ENCODE measurements at regions not wholly inside any gene's neighbourhood (a gene's known extent, or its start where the extent isn't known, plus 50 kb on each side); places are given as distances from the start of the nearest gene placed in this dataset.
"Not testable (repeated sequence)": the region's sequence is repeated elsewhere in the genome, so short reads cannot be mapped to it uniquely, and the experiment has no call there.

- CTCF ChIA-PET, result no interaction called here
These were observed 393.6 kb downstream of the GPAT3 start for GRCh38 chr4:83929550-83929949.

GRCh38 chr4:83926950-83927349 lies 391.0 kb downstream of the GPAT3 start:
- H3K4me1 Mint-ChIP-seq (ENCODE audit: low read depth), result no peaks in the 10 kb centered on the region
- ChIA-PET CTCF (no interaction called here), POLR2A (no interaction called here)
- no peaks in the 10 kb centered on the region for H3K36me3 Mint-ChIP-seq
- DNase-seq, result no peak
- no peak overlapping the region for H3K27ac Mint-ChIP-seq
- no peaks in the 10 kb centered on the region for H3K27me3 Mint-ChIP-seq
- H3K4me3 Mint-ChIP-seq, result no peak overlapping the region
- intact Hi-C loops (cut with micrococcal nuclease), result no loop called here
- H3K9me3 Mint-ChIP-seq, result no peaks in the 10 kb centered on the region

More at GRCh38 chr4:83929550-83929949, 393.6 kb downstream of the GPAT3 start:
- H3K4me1 Mint-ChIP-seq (ENCODE audit: low read depth), result no peaks in the 10 kb centered on the region
- DNase-seq, result no peak
- H3K27ac Mint-ChIP-seq, result no peak overlapping the region
- H3K27me3 Mint-ChIP-seq, result no peaks in the 10 kb centered on the region
- intact Hi-C loops (cut with micrococcal nuclease), result no loop called here
- no peak overlapping the region for H3K4me3 Mint-ChIP-seq
- no peaks in the 10 kb centered on the region for H3K9me3 Mint-ChIP-seq
- no peaks in the 10 kb centered on the region for H3K36me3 Mint-ChIP-seq
- POLR2A ChIA-PET, result no interaction called here

- no peaks in the 10 kb centered on the region for H3K36me3 Mint-ChIP-seq
- ChIA-PET CTCF (no interaction called here), POLR2A (no interaction called here)
- DNase-seq, result no peak
- H3K27me3 Mint-ChIP-seq, result no peaks in the 10 kb centered on the region
- H3K4me3 Mint-ChIP-seq, result no peak overlapping the region
- no peaks in the 10 kb centered on the region for H3K9me3 Mint-ChIP-seq
- no peak overlapping the region for H3K27ac Mint-ChIP-seq
- intact Hi-C loops (cut with micrococcal nuclease), result no loop called here
- H3K4me1 Mint-ChIP-seq (ENCODE audit: low read depth), result no peaks in the 10 kb centered on the region
These were observed 387.4 kb downstream of the GPAT3 start for GRCh38 chr4:83923341-83923740.

GRCh38 chr4:83922402-83922801 lies 386.5 kb downstream of the GPAT3 start:
- H3K27ac Mint-ChIP-seq, result no peak overlapping the region
- H3K27me3 Mint-ChIP-seq, result no peaks in the 10 kb centered on the region
- no peaks in the 10 kb centered on the region for H3K4me1 Mint-ChIP-seq (ENCODE audit: low read depth)
- no peak overlapping the region for H3K4me3 Mint-ChIP-seq
- H3K36me3 Mint-ChIP-seq, result no peaks in the 10 kb centered on the region
- ChIA-PET POLR2A (no interaction called here), CTCF (no interaction called here)
- intact Hi-C loops (cut with micrococcal nuclease), result no loop called here
- no peaks in the 10 kb centered on the region for H3K9me3 Mint-ChIP-seq
- DNase-seq, result no peak

- no peak for DNase-seq
- intact Hi-C loops (cut with micrococcal nuclease), result no loop called here
- ChIA-PET POLR2A (no interaction called here), CTCF (no interaction called here)
- Mint-ChIP-seq H3K27me3 (no peaks in the 10 kb centered on the region), H3K36me3 (no peaks in the 10 kb centered on the region), H3K9me3 (no peaks in the 10 kb centered on the region), H3K4me3 (no peak overlapping the region), H3K27ac (no peak overlapping the region), H3K4me1 (ENCODE audit: low read depth) (no peaks in the 10 kb centered on the region)
These were observed 385.2 kb downstream of the GPAT3 start for GRCh38 chr4:83921124-83921523.

DNA sequence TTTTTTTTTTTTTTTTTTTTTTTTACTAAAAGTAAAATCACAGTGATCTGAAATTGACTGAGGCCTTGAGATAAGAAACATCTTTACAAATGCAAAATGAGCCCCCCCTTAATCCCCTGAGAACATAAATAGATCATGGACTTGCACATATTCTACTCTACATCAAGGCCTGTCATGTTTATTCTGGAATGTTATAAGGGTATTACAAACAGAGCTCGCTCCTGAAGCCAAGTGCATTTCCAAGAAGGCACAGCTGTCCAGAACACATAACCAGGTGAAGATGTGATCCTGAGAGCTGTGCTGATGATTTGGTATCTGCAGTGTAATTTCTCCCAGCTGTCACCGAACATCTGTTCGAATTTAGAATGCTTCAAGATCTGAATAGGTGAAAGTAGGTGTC lies 384.5 kb downstream of the GPAT3 start:
- H3K4me1 Mint-ChIP-seq (ENCODE audit: low read depth), result no peaks in the 10 kb centered on the region
- DNase-seq, result no peak
- no peaks in the 10 kb centered on the region for H3K9me3 Mint-ChIP-seq
- no peaks in the 10 kb centered on the region for H3K36me3 Mint-ChIP-seq
- no peak overlapping the region for H3K27ac Mint-ChIP-seq
- CTCF ChIA-PET, result no interaction called here
- intact Hi-C loops (cut with micrococcal nuclease), result no loop called here
- no peaks in the 10 kb centered on the region for H3K27me3 Mint-ChIP-seq
- POLR2A ChIA-PET, result no interaction called here
- no peak overlapping the region for H3K4me3 Mint-ChIP-seq

GRCh38 chr4:83917572-83917971 lies 381.7 kb downstream of the GPAT3 start:
- CTCF ChIA-PET, result no interaction called here

DNA sequence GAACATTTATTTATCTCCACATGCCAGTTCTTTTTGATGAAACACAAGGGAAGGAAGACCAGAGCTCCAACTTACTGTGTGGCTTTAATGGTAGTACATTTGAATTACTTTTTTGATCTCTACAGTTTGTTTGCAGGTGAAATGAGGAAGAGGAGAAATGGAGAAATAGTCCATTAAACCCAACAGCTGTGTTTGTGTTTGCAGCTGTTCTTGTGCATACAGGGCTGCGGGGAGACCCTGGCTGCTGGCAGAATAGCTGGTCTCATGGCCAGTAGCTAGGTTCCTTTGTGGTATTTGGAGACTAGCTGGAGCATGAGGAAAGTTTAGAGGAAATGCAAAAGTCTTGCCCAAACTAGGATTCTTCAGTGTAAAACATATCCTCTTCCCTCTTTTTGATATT lies 374.8 kb downstream of the GPAT3 start:
- Mint-ChIP-seq H3K27me3 (no peaks in the 10 kb centered on the region), H3K27ac (no peak overlapping the region), H3K9me3 (no peaks in the 10 kb centered on the region), H3K4me3 (no peak overlapping the region), H3K36me3 (no peaks in the 10 kb centered on the region), H3K4me1 (ENCODE audit: low read depth) (no peaks in the 10 kb centered on the region)
- CTCF ChIA-PET, result no interaction called here
- no peak for DNase-seq
- intact Hi-C loops (cut with micrococcal nuclease), result no loop called here
- POLR2A ChIA-PET, result no interaction called here

More at GRCh38 chr4:83917572-83917971, 381.7 kb downstream of the GPAT3 start:
- Mint-ChIP-seq H3K4me1 (ENCODE audit: low read depth) (no peaks in the 10 kb centered on the region), H3K27me3 (no peaks in the 10 kb centered on the region), H3K4me3 (no peak overlapping the region), H3K9me3 (no peaks in the 10 kb centered on the region), H3K36me3 (no peaks in the 10 kb centered on the region), H3K27ac (no peak overlapping the region)
- no peak for DNase-seq
- POLR2A ChIA-PET, result no interaction called here
- intact Hi-C loops (cut with micrococcal nuclease), result no loop called here

- intact Hi-C loops (cut with micrococcal nuclease), result no loop called here
- H3K4me3 Mint-ChIP-seq, result no peak overlapping the region
- H3K27me3 Mint-ChIP-seq, result no peaks in the 10 kb centered on the region
- no peaks in the 10 kb centered on the region for H3K9me3 Mint-ChIP-seq
- no peak overlapping the region for H3K27ac Mint-ChIP-seq
- DNase-seq, result no peak
- no peaks in the 10 kb centered on the region for H3K36me3 Mint-ChIP-seq
- ChIA-PET POLR2A (no interaction called here), CTCF (no interaction called here)
- H3K4me1 Mint-ChIP-seq (ENCODE audit: low read depth), result no peaks in the 10 kb centered on the region
These were observed 370.7 kb downstream of the GPAT3 start for GRCh38 chr4:83906561-83906960.

DNA sequence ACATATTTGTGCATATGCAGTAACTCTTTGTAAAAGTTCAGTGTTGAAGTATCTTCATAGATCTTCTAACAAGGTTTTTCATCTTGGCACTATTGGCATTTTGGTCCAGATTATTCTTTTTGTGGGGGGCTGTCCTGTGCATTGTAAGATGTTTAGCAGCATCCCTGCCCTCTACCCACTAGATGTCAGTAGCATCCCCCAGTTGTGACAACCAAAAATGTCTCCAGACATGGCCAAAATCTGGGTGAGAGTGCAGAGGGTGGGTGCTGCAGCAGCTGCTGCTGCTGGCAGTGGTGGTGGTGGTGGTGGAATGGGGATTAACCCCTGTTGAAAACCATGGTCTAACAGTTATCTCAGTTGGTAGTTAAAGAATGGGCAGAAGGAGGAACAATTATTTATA lies 370.0 kb downstream of the GPAT3 start:
- H3K9me3 Mint-ChIP-seq, result no peaks in the 10 kb centered on the region
- intact Hi-C loops (cut with micrococcal nuclease), result no loop called here
- H3K4me3 Mint-ChIP-seq, result no peak overlapping the region
- ChIA-PET CTCF (no interaction called here), POLR2A (no interaction called here)
- no peaks in the 10 kb centered on the region for H3K36me3 Mint-ChIP-seq
- no peaks in the 10 kb centered on the region for H3K4me1 Mint-ChIP-seq (ENCODE audit: low read depth)
- no peak for DNase-seq
- H3K27me3 Mint-ChIP-seq, result no peaks in the 10 kb centered on the region
- H3K27ac Mint-ChIP-seq, result no peak overlapping the region

GRCh38 chr4:83903740-83904139 lies 367.8 kb downstream of the GPAT3 start:
- H3K9me3 Mint-ChIP-seq; H3K27me3 Mint-ChIP-seq; CTCF ChIA-PET; H3K27ac Mint-ChIP-seq; H3K4me1 Mint-ChIP-seq (ENCODE audit: low read depth); intact Hi-C loops (cut with micrococcal nuclease); DNase-seq; POLR2A ChIA-PET; H3K36me3 Mint-ChIP-seq; H3K4me3 Mint-ChIP-seq: not testable (repeated sequence)

DNA sequence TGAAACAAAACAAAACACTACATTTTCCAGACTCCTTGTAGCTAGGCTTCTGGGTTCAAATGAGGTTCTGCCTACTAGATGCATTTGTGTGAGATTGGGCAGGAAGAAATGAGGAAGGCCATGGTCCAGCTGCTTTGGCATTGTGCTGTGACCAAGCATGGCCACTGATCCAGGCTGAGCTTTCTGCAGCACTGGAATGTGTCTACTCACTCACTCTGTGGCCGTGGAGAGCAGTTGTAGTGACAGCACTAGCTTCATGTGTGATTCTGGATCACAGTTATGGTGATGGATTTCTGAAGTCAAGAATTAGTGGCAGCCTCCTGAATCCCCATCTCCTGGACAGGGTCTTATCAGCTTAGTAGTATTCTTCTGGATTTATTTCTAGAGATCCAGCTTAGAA lies 358.9 kb downstream of the GPAT3 start:
- ChIA-PET POLR2A (no interaction called here), CTCF (no interaction called here)
- Mint-ChIP-seq H3K27me3 (no peaks in the 10 kb centered on the region), H3K4me1 (ENCODE audit: low read depth) (no peaks in the 10 kb centered on the region), H3K36me3 (no peaks in the 10 kb centered on the region), H3K4me3 (no peak overlapping the region), H3K9me3 (no peaks in the 10 kb centered on the region), H3K27ac (no peak overlapping the region)
- no peak for DNase-seq
- intact Hi-C loops (cut with micrococcal nuclease), result no loop called here

DNA sequence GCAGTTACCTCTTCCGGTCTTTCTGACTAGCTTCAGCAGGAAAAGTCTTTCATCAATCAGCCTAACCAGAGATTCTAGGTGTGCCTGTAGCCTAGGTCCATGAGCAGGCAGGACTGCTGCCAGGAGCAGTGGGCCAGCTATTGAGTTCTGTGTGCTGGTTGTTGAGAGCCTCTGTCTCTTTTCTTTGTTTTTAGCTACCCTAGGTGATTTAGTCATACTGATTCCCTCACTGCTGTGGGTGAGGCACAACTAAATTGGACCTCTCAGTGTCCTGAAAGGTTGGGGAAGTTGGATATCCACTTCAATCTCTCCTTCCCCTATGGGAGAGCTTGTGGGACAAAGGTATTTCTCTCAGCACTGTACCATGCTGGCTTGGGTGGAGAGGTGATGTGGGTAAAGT lies 354.9 kb downstream of the GPAT3 start:
- H3K27ac Mint-ChIP-seq, result no peak overlapping the region
- CTCF ChIA-PET, result no interaction called here
- no peaks in the 10 kb centered on the region for H3K27me3 Mint-ChIP-seq
- H3K9me3 Mint-ChIP-seq, result peaks cover 2% of the 10 kb centered on the region
- H3K4me3 Mint-ChIP-seq, result no peak overlapping the region
- POLR2A ChIA-PET, result no interaction called here
- no peak for DNase-seq
- intact Hi-C loops (cut with micrococcal nuclease), result no loop called here
- no peaks in the 10 kb centered on the region for H3K36me3 Mint-ChIP-seq
- no peaks in the 10 kb centered on the region for H3K4me1 Mint-ChIP-seq (ENCODE audit: low read depth)

DNA sequence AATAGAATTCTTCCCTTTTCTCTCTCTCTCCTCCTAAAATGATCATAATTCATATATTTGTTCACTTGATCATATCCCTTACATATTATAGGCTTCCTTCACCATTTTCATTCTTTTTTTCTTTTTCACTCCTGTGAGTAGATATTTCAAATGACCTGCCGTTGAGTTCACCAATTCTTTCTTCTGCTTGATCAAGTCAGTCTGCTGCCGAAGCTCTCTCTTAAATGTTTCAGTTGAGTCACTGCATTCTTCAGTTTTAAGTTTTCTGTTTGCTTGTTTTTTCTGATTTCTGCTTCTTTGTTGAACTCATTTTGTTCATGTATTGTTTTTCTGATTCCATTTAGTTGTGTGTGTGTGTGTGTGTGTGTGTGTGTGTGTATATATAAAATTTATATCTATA lies 354.3 kb downstream of the GPAT3 start:
- intact Hi-C loops (cut with micrococcal nuclease), result no loop called here
- no peak overlapping the region for H3K27ac Mint-ChIP-seq
- H3K4me3 Mint-ChIP-seq, result no peak overlapping the region
- H3K27me3 Mint-ChIP-seq, result no peaks in the 10 kb centered on the region
- peaks cover 2% of the 10 kb centered on the region for H3K9me3 Mint-ChIP-seq
- H3K36me3 Mint-ChIP-seq, result no peaks in the 10 kb centered on the region
- H3K4me1 Mint-ChIP-seq (ENCODE audit: low read depth), result no peaks in the 10 kb centered on the region
- ChIA-PET POLR2A (no interaction called here), CTCF (no interaction called here)
- DNase-seq, result no peak

All from activated CD4-positive, alpha-beta memory T cell treated with anti-CD3 and anti-CD28 coated beads for 36 hours (primary cell).